ENCODE measurements at regions not wholly inside any gene's neighbourhood (a gene's known extent, or its start where the extent isn't known, plus 50 kb on each side); places are given as distances from the start of the nearest gene placed in this dataset.

GRCh38 chr1:218686258-218686657, 341.1 kb downstream of the TGFB2 start (continued):
- TF ChIP-seq, protein P1, sequence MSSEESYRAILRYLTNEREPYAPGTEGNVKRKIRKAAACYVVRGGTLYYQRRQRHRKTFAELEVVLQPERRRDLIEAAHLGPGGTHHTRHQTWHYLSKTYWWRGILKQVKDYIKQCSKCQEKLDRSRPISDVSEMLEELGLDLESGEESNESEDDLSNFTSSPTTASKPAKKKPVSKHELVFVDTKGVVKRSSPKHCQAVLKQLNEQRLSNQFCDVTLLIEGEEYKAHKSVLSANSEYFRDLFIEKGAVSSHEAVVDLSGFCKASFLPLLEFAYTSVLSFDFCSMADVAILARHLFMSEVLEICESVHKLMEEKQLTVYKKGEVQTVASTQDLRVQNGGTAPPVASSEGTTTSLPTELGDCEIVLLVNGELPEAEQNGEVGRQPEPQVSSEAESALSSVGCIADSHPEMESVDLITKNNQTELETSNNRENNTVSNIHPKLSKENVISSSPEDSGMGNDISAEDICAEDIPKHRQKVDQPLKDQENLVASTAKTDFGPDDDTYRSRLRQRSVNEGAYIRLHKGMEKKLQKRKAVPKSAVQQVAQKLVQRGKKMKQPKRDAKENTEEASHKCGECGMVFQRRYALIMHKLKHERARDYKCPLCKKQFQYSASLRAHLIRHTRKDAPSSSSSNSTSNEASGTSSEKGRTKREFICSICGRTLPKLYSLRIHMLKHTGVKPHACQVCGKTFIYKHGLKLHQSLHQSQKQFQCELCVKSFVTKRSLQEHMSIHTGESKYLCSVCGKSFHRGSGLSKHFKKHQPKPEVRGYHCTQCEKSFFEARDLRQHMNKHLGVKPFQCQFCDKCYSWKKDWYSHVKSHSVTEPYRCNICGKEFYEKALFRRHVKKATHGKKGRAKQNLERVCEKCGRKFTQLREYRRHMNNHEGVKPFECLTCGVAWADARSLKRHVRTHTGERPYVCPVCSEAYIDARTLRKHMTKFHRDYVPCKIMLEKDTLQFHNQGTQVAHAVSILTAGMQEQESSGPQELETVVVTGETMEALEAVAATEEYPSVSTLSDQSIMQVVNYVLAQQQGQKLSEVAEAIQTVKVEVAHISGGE (CRISPR knock-in tag; IDR thresholded peaks at IDR 0.05) = no peak
- TF ChIP-seq BRCA1 (IDR thresholded peaks at IDR 0.05; ENCODE audit: low read depth, low read length) (no peak), MTA3 (IDR thresholded peaks at IDR 0.05; ENCODE audit: borderline replicate concordance, low read length) (no peak)

GRCh38 chr1:218686761-218687160, 341.6 kb downstream of the TGFB2 start:
- ChIA-PET SMC1A (ENCODE audit: uncharacterized antibody, unreplicated experiment) (interaction anchor here (0.9 kb wide), 1 partner anchor 140 kb away, joined by 3 read pairs; no protein-coding TSS in a partner anchor), POLR2A (no interaction called here), RAD21 (ENCODE audit: unreplicated experiment) (no interaction called here), CTCF (interaction anchor here (1.2 kb wide), 1 partner anchor 13 kb away, joined by 3 read pairs; no protein-coding TSS in a partner anchor)
- 0% methylated on average over 1 of the region's 1 CpG for WGBS (ENCODE audit: insufficient coverage, insufficient replicate concordance, low lambda C conversion rate, missing lambda C conversion rate)
- in situ Hi-C loops (cut with MboI) = no loop called here
- FAIRE-seq (no peak), ATAC-seq (no peak), DNase-seq (ENCODE audit: low read depth, low spot score) (no peak)
- H3K27ac ChIP-seq (ENCODE audit: control insufficient read depth, insufficient read depth) = no peak overlapping the region
- H3K79me2 ChIP-seq (ENCODE audit: control insufficient read depth, insufficient read depth, low read length) = no peaks in the 10 kb centered on the region
- TF ChIP-seq BRCA1 (IDR thresholded peaks at IDR 0.05; ENCODE audit: low read depth, low read length) (no peak), SREBF1 (IDR thresholded peaks at IDR 0.05; ENCODE audit: low read length) (no peak), POLR2AphosphoS2 (IDR thresholded peaks at IDR 0.05; ENCODE audit: low read depth, low read length) (no peak), LARP7 (IDR thresholded peaks at IDR 0.05) (no peak), MTA3 (IDR thresholded peaks at IDR 0.05; ENCODE audit: borderline replicate concordance, low read length) (no peak), SKIL (IDR thresholded peaks at IDR 0.05; ENCODE audit: low read depth, poor library complexity, severe bottlenecking) (no peak), RBBP5 (conservative IDR thresholded peaks at IDR 0.05) (no peak), SMAD5 (IDR thresholded peaks at IDR 0.05; ENCODE audit: low read depth) (no peak), HDAC2 (IDR thresholded peaks at IDR 0.05) (no peak), CBX3 (IDR thresholded peaks at IDR 0.05; ENCODE audit: borderline replicate concordance, low read depth) (no peak), RAD51 (IDR thresholded peaks at IDR 0.05) (no peak)
- H3K27me3 ChIP-seq (replicated peaks in 1 of 2; ENCODE audit: control insufficient read depth in 2 of 2, insufficient read depth in 2 of 2, low read length in 1 of 2) = no peaks in the 10 kb centered on the region
- no peak overlapping the region for H2AFZ ChIP-seq (ENCODE audit: control insufficient read depth, low read depth, low read length)
- H4K20me1 ChIP-seq (ENCODE audit: control insufficient read depth, insufficient read depth) = no peaks in the 10 kb centered on the region
- H3K4me1 ChIP-seq (ENCODE audit: control insufficient read depth, insufficient read depth, low read length) = no peaks in the 10 kb centered on the region
- no peaks in the 10 kb centered on the region for H3K36me3 ChIP-seq (ENCODE audit: control insufficient read depth in 2 of 2, insufficient read depth in 2 of 2, low read length in 1 of 2)
- no TSS peak for BruUV-seq (replicated peaks)
- H3K9ac ChIP-seq (ENCODE audit: control insufficient read depth, insufficient read depth, low read length) = no peak overlapping the region
- H3K4me2 ChIP-seq (ENCODE audit: control insufficient read depth, insufficient read depth) = no peak overlapping the region
- no peaks in the 10 kb centered on the region for H3K9me3 ChIP-seq (replicated peaks; ENCODE audit: control insufficient read depth, insufficient read depth, low read length)
- H3K4me3 ChIP-seq = no peak overlapping the region
- intact Hi-C loops (cut with micrococcal nuclease; ENCODE audit: unreplicated experiment) = loop anchor here (10.0 kb wide), 1 partner anchor 698 kb away; no protein-coding TSS in a partner anchor

Data from GM12878 (cell line).